KMS-11 (cell line): ENCODE measurements at regions not wholly inside any gene's neighbourhood (a gene's known extent, or its start where the extent isn't known, plus 50 kb on each side); places are given as distances from the start of the nearest gene placed in this dataset.
"Not testable (repeated sequence)": the region's sequence is repeated elsewhere in the genome, so short reads cannot be mapped to it uniquely, and the experiment has no call there.

ENCODE experiments used
- H2AFZ ChIP-seq: fragments of 200-600 bp; sonication (generic); 2 replicates; pipeline ENCODE4 v1.6.1; 2016; ENCODE audit warnings: antibody characterized with exemption, mixed run types, low read depth
- H3K27ac ChIP-seq: fragments of 200-600 bp; sonication (generic); 2 replicates; pipeline ENCODE4 v1.6.1; 2016; ENCODE audit warnings: mild to moderate bottlenecking, mixed run types
- H3K27me3 ChIP-seq: fragments of 200-600 bp; sonication (generic); 2 replicates; pipeline ENCODE4 v1.6.1; 2017; ENCODE audit warnings: mild to moderate bottlenecking, low read depth, mixed run types, moderate library complexity; ENCODE audit not compliant: insufficient read depth
- H3K36me3 ChIP-seq: fragments of 200-600 bp; sonication (generic); 2 replicates; pipeline ENCODE4 v1.6.1; 2017; ENCODE audit warnings: mild to moderate bottlenecking, mixed run types; ENCODE audit not compliant: insufficient read depth
- H3K4me1 ChIP-seq: fragments of 200-600 bp; sonication (generic); 2 replicates; pipeline ENCODE4 v1.6.1; 2016; ENCODE audit warnings: mild to moderate bottlenecking, low read depth, mixed run types; ENCODE audit not compliant: poor library complexity, severe bottlenecking
- H3K4me2 ChIP-seq: fragments of 200-600 bp; sonication (generic); 2 replicates; pipeline ENCODE4 v1.7.0; 2016; ENCODE audit warnings: mild to moderate bottlenecking, mixed run types
- H3K4me3 ChIP-seq: fragments of 200-600 bp; sonication (generic); IDR thresholded peaks from 2 replicates; pipeline ENCODE4 v1.6.1; 2017; ENCODE audit warnings: low read depth, low read length, mixed read lengths; ENCODE audit not compliant: insufficient read depth
- H3K79me2 ChIP-seq: fragments of 200-600 bp; sonication (generic); 2 replicates; pipeline ENCODE4 v1.6.1; 2016; ENCODE audit warnings: low read depth, mixed run types; ENCODE audit not compliant: insufficient read depth
- H3K9ac ChIP-seq: fragments of 200-600 bp; sonication (generic); 2 replicates; pipeline ENCODE4 v1.6.1; 2016; ENCODE audit warnings: mild to moderate bottlenecking, mixed run types
- H4K20me1 ChIP-seq: fragments of 200-600 bp; sonication (generic); 2 replicates; pipeline ENCODE4 v1.6.1; 2016; ENCODE audit warnings: mild to moderate bottlenecking, mixed run types; ENCODE audit not compliant: insufficient read depth
- TF ChIP-seq, protein P1 (sequence below): fragments of 200-600 bp; sonication (generic); conservative IDR thresholded peaks from 2 replicates; pipeline ENCODE4 v1.6.1; 2017; ENCODE audit warnings: low read depth, mild to moderate bottlenecking, antibody characterized with exemption, low read length, moderate library complexity, mixed read lengths

DNA sequence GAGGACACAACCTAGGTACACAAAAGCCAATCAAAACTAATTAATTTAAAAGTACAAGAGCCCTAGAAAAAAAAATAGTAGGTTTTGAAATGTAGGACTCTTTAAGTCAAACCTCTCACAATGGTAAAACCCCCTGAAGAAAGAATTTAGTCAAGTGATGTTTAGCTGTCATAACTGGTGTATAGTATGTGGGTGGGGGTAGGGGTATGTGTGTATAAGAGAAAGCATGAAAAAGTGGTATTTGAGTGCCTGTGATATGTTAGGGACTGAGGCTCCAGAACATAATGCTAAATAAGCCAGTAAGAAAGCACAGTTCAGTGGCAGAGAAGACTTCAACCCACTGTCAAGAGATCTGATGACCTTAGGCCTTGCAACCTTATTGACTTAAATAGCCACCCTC is 507.9 kb downstream of the TTLL7 start:
- no peaks in the 10 kb centered on the region for H3K4me1 ChIP-seq
- no peaks in the 10 kb centered on the region for H3K36me3 ChIP-seq
- no peak overlapping the region for H3K4me2 ChIP-seq
- TF ChIP-seq, protein P1, sequence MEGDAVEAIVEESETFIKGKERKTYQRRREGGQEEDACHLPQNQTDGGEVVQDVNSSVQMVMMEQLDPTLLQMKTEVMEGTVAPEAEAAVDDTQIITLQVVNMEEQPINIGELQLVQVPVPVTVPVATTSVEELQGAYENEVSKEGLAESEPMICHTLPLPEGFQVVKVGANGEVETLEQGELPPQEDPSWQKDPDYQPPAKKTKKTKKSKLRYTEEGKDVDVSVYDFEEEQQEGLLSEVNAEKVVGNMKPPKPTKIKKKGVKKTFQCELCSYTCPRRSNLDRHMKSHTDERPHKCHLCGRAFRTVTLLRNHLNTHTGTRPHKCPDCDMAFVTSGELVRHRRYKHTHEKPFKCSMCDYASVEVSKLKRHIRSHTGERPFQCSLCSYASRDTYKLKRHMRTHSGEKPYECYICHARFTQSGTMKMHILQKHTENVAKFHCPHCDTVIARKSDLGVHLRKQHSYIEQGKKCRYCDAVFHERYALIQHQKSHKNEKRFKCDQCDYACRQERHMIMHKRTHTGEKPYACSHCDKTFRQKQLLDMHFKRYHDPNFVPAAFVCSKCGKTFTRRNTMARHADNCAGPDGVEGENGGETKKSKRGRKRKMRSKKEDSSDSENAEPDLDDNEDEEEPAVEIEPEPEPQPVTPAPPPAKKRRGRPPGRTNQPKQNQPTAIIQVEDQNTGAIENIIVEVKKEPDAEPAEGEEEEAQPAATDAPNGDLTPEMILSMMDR: no peak
- no peaks in the 10 kb centered on the region for H4K20me1 ChIP-seq
- H3K27me3 ChIP-seq: no peaks in the 10 kb centered on the region
- no peak overlapping the region for H3K4me3 ChIP-seq
- no peak overlapping the region for H3K9ac ChIP-seq
- no peak overlapping the region for H3K27ac ChIP-seq
- H2AFZ ChIP-seq: no peak overlapping the region
- no peaks in the 10 kb centered on the region for H3K79me2 ChIP-seq

DNA sequence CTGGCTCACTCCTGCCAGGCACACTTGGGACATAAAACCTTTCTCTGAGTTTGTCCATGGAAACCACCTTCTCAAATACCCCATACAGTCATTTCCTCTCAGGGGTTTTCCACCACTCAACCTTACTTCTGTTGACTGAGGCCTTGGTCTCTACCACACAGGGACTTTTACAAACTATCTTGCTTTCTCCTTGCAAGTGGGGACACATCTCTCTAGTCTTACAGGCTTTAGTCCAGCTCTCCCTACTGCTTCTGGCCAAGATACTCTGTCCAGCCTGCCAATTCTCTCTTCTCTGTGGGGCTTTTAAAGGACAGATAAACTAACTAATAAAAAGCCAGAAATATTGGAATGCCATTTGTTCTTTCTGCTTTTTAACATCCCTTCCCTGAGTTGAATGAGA is 510.8 kb downstream of the TTLL7 start:
- H3K27ac ChIP-seq: not testable (repeated sequence)

DNA sequence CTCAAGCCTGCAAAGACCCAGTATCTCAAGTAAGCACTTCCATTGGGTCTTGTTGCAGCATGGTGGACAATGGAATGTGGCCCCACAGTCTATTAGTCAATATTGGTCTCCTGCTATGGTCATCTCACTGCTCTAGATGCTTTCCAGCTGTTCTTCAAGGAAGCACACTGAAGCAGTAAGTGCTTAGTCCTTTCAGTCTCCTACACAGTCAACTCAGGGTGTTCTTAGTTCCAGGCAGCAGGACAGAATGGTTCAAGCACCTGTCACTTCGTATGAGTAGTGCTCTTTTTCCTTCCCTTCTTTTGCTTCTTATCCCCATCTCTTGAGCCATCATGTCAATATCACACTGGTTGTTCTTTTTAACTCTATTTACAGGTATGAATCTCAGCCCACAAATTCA is 511.5 kb downstream of the TTLL7 start:
- not testable (repeated sequence) for H3K79me2 ChIP-seq, H3K27me3 ChIP-seq, H3K4me3 ChIP-seq, H3K27ac ChIP-seq, H3K9ac ChIP-seq, H3K36me3 ChIP-seq, H3K4me2 ChIP-seq, H3K4me1 ChIP-seq, H2AFZ ChIP-seq, H4K20me1 ChIP-seq

More for the DNA sequence above, 510.8 kb downstream of the TTLL7 start:
- not testable (repeated sequence) for H3K4me3 ChIP-seq, H3K27me3 ChIP-seq, H3K79me2 ChIP-seq, H3K9ac ChIP-seq, H3K4me2 ChIP-seq, H3K36me3 ChIP-seq, H4K20me1 ChIP-seq, H2AFZ ChIP-seq, H3K4me1 ChIP-seq

DNA sequence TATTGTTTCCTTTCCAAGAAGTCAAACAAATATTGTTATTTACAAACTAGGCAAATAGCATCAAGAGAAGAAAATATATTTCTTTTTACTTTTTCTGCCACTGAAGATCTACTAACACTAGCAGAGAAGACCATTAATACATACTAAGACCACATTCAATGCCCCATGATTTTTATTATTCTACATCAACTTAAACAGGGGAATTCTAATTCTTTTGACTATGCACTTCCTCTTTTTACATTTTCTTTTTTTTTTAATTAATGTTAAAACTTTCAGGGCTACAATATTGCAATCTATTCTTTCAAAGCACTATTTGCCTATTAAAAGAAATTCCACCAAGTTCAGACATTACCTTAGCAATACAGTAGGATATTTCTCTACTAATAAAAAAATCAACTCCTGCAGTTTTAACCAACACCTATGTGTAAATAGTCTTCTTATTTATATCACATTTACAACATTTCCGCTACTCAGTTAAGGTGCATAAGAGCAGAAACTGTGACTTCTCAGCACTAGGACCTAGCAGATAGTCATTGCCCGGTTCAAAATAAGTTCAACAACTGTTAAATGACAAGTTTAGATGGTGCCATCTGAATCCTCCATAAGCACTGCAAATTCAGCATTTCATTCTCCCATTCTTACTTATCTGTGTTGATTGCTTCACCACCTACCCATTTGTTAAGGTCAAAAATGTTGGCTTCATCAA is 513.5 kb downstream of the TTLL7 start:
- not testable (repeated sequence) for H3K36me3 ChIP-seq, H3K4me2 ChIP-seq, H3K4me3 ChIP-seq, H3K9ac ChIP-seq, H3K4me1 ChIP-seq, H3K27me3 ChIP-seq, H3K79me2 ChIP-seq, H4K20me1 ChIP-seq, H2AFZ ChIP-seq, H3K27ac ChIP-seq

DNA sequence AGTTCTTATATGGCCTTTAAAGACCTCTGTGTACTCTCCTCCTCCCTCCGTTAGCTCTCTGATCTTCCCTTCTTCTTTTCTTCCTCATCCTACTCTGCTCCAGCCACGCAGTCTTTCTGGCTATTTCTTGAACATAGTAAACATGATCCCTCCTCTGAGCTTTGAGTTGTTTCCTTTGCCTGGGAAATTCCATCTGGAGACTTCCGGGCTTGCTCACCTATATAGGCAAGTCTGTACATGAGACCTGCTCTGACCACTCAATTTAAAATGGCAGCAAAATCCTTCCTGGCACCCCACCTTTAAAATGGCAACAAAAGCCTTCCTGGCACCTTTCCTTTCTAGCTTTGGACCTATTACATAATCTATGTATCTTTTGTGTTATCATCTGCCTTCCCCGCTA is 517.6 kb downstream of the TTLL7 start:
- not testable (repeated sequence) for H3K4me2 ChIP-seq, H2AFZ ChIP-seq, H3K4me3 ChIP-seq, H3K36me3 ChIP-seq, H4K20me1 ChIP-seq, H3K27ac ChIP-seq, H3K27me3 ChIP-seq, H3K9ac ChIP-seq, H3K4me1 ChIP-seq, H3K79me2 ChIP-seq

DNA sequence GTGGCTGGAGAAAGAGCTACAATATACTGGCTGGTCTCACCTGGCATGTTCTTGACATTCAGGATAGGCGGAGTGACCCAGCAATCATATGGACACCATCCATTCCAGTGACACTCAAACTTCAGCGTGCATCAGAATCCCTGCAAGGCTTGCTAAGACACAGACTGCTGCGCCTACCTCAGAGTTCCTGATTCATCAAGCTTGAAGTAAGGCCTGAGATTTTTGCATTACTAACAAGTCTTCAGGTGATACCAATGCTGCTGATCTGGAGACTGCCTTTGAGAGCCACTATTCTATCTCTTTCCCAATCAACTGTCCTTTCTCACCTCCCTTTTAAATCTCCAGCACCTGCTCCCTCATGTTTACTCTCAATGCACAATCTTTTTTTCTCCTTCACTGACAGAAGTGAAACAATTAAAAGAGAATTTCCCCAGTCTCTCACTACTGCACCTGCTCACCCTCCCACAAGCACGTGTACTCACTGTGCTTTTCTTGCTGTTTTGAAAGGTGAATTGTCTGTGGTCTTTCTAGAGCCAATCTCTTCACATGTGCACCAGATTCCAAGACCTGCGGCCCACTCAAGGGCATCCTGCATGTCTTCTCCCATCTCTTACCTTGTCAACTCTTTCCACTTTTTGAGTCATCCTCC is 519.2 kb downstream of the TTLL7 start:
- H4K20me1 ChIP-seq, H3K79me2 ChIP-seq, H3K9ac ChIP-seq, H2AFZ ChIP-seq, H3K36me3 ChIP-seq, H3K4me3 ChIP-seq, H3K27me3 ChIP-seq, H3K4me2 ChIP-seq, H3K27ac ChIP-seq, H3K4me1 ChIP-seq: not testable (repeated sequence)

DNA sequence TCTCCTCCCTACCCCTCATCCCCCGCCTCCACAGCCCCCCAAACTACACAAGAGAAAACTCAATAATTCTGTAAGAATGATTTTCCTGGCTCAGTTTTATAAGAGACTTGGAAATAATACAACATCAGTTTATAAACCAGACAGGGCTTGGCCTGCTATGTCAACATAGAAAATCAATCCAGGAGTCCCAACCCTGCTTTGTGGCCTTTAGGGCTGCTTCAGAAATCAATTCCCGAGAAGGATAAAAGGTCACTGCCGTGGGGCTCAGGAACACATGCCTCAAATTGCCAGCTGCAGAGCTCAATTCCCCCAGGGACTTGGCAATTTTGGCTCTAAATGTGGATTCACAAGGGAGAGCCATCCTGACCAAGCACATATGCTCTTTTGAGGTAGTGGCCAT is 520.8 kb downstream of the TTLL7 start:
- H3K27me3 ChIP-seq, H3K4me2 ChIP-seq, H3K9ac ChIP-seq, H3K4me1 ChIP-seq, H3K79me2 ChIP-seq, H4K20me1 ChIP-seq, H3K36me3 ChIP-seq, H2AFZ ChIP-seq, H3K27ac ChIP-seq, H3K4me3 ChIP-seq: not testable (repeated sequence)

DNA sequence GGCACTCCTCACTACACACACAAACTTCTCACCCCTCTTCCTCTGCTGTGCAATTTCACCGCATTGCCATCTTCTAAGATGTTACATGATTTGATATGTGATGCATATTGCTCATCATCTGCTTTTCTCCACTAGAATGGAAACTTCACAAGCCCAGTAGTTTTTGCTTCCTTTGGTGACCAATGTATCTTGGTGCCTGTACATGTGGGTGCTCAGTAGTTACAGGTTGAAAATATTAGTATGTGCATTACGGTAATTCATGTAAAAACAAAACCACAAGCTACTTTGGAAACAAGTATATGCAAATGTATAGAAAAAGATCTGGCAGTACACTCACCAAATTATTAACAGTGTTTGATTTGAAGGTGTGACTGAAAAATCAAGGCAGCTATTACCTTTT is 522.4 kb downstream of the TTLL7 start:
- H3K36me3 ChIP-seq, H3K4me1 ChIP-seq, H3K79me2 ChIP-seq, H3K27ac ChIP-seq, H3K4me3 ChIP-seq, H3K9ac ChIP-seq, H3K27me3 ChIP-seq, H4K20me1 ChIP-seq, H2AFZ ChIP-seq, H3K4me2 ChIP-seq: not testable (repeated sequence)

DNA sequence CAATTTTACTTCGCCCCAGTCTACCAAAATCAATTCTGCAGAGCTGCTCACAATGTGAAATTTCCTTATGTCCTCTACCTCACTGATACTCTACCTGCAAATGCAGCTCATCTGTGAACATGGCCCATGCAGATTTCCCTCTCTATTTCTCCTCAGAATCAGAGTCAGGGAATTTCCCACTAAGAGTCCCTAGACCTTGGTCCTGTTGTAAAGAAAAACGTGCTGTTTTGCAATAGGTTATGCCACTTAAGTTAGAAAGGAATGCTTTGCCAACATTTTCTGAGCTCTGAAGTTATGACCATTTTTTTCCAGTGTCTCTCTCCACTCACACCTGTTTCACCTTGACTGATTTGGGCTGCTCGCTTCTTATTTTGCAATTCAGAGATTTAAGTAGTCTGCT is 524.0 kb downstream of the TTLL7 start:
- not testable (repeated sequence) for H3K36me3 ChIP-seq, H2AFZ ChIP-seq, H3K27me3 ChIP-seq, H3K79me2 ChIP-seq, H3K4me3 ChIP-seq, H3K27ac ChIP-seq, H3K4me1 ChIP-seq, H3K4me2 ChIP-seq, H4K20me1 ChIP-seq, H3K9ac ChIP-seq
